SK-N-SH treated with all-trans-retinoic acid at 6 μM for 48 hours (cell line): ENCODE measurements at regions not wholly inside any gene's neighbourhood (a gene's known extent, or its start where the extent isn't known, plus 50 kb on each side); places are given as distances from the start of the nearest gene placed in this dataset.

Experiments used
- ATAC-seq: fragments of 200-7000 bp; cut with Tn5 transposase; 3 replicates; pipeline ENCODE4 v1.9.1; 2020; ENCODE audit warnings: mild to moderate bottlenecking, moderate library complexity
- ARNTL ChIP-seq: fragments of 450-650 bp; formaldehyde crosslinking; IDR thresholded peaks from 2 replicates; pipeline ENCODE4 v1.5.0; 2020; ENCODE audit warnings: low read depth, mild to moderate bottlenecking, moderate library complexity, borderline replicate concordance
- BACH2 ChIP-seq: fragments of 250-450 bp; sonication (Bioruptor Pico); IDR thresholded peaks from 2 replicates; pipeline ENCODE4 v1.9.0; 2021; ENCODE audit warnings: mild to moderate bottlenecking, borderline replicate concordance
- CSDC2 ChIP-seq: fragments of 250-450 bp; sonication (Bioruptor Pico); IDR thresholded peaks from 2 replicates; pipeline ENCODE4 v1.5.0; 2020; ENCODE audit warnings: mild to moderate bottlenecking, moderate library complexity
- CSRNP3 ChIP-seq: fragments of 250-450 bp; sonication (Bioruptor Pico); IDR thresholded peaks from 2 replicates; pipeline ENCODE4 v1.5.1; 2021; ENCODE audit warnings: mild to moderate bottlenecking, moderate library complexity
- ESRRG ChIP-seq: fragments of 250-450 bp; sonication (Bioruptor Pico); IDR thresholded peaks from 2 replicates; pipeline ENCODE4 v1.6.1; 2021; ENCODE audit warnings: mild to moderate bottlenecking
- GLIS3 ChIP-seq: fragments of 250-450 bp; sonication (Bioruptor Pico); IDR thresholded peaks from 2 replicates; pipeline ENCODE4 v1.5.0; 2020; ENCODE audit warnings: mild to moderate bottlenecking, moderate library complexity
- OSR1 ChIP-seq: fragments of 250-450 bp; sonication (Bioruptor Pico); IDR thresholded peaks from 2 replicates; pipeline ENCODE4 v1.8.0; 2022; ENCODE audit warnings: moderate library complexity, mild to moderate bottlenecking, inconsistent platforms
- PATZ1 ChIP-seq: fragments of 250-450 bp; sonication (Bioruptor Pico); IDR thresholded peaks from 2 replicates; pipeline ENCODE4 v1.8.0; 2020; ENCODE audit warnings: mild to moderate bottlenecking, moderate library complexity, borderline replicate concordance
- POU6F1 ChIP-seq: fragments of 250-450 bp; sonication (Bioruptor Pico); IDR thresholded peaks from 2 replicates; pipeline ENCODE4 v1.8.0; 2021; ENCODE audit warnings: low read depth, mild to moderate bottlenecking, moderate library complexity, borderline replicate concordance
- PPARA ChIP-seq: fragments of 250-450 bp; sonication (Bioruptor Pico); IDR thresholded peaks from 2 replicates; pipeline ENCODE4 v1.5.0; 2020; ENCODE audit warnings: mild to moderate bottlenecking, borderline replicate concordance
- RARB ChIP-seq: fragments of 250-450 bp; sonication (Bioruptor Pico); IDR thresholded peaks from 2 replicates; pipeline ENCODE4 v1.8.0; 2021; ENCODE audit warnings: mild to moderate bottlenecking, moderate library complexity
- TCF4 ChIP-seq: fragments of 250-450 bp; sonication (Bioruptor Pico); IDR thresholded peaks from 2 replicates; pipeline ENCODE4 v1.8.0; 2021; ENCODE audit warnings: mild to moderate bottlenecking, moderate library complexity, borderline replicate concordance
- TOX ChIP-seq: fragments of 250-450 bp; sonication (Bioruptor Pico); IDR thresholded peaks from 2 replicates; pipeline ENCODE4 v1.8.0; 2021; ENCODE audit warnings: mild to moderate bottlenecking, moderate library complexity, borderline replicate concordance
- TSHZ2 ChIP-seq: fragments of 250-450 bp; sonication (Bioruptor Pico); IDR thresholded peaks from 2 replicates; pipeline ENCODE4 v1.5.0; 2020; ENCODE audit warnings: mild to moderate bottlenecking, moderate library complexity
- ZC3H10 ChIP-seq: fragments of 250-450 bp; sonication (Bioruptor Pico); IDR thresholded peaks from 2 replicates; pipeline ENCODE4 v1.5.1; 2021; ENCODE audit warnings: mild to moderate bottlenecking, moderate library complexity
- ZFP3 ChIP-seq: fragments of 250-450 bp; sonication (Bioruptor Pico); IDR thresholded peaks from 2 replicates; pipeline ENCODE4 v1.5.0; 2020; ENCODE audit warnings: mild to moderate bottlenecking, moderate library complexity
- ZFP30 ChIP-seq: fragments of 450-650 bp; formaldehyde crosslinking; IDR thresholded peaks from 2 replicates; pipeline ENCODE4 v1.5.0; 2022; ENCODE audit warnings: mild to moderate bottlenecking, moderate library complexity
- ZNF565 ChIP-seq: fragments of 450-650 bp; formaldehyde crosslinking; conservative IDR thresholded peaks from 2 replicates; pipeline ENCODE4 v1.5.0; 2020; ENCODE audit warnings: low read depth, mild to moderate bottlenecking, moderate library complexity
- ZNF70 ChIP-seq: fragments of 450-650 bp; formaldehyde crosslinking; IDR thresholded peaks from 2 replicates; pipeline ENCODE4 v1.5.0; 2020; ENCODE audit warnings: mild to moderate bottlenecking, moderate library complexity
- ZNF8 ChIP-seq: fragments of 450-650 bp; formaldehyde crosslinking; IDR thresholded peaks from 2 replicates; pipeline ENCODE4 v1.5.0; 2020; ENCODE audit warnings: mild to moderate bottlenecking, moderate library complexity

GRCh38 chr10:31635415-31636065 is 293.1 kb downstream of the ARHGAP12 start:
- ATAC-seq, result no peak
- TF ChIP-seq PATZ1 (CRISPR knock-in tag), result no peak
- TF ChIP-seq ZNF565 (CRISPR knock-in tag), result no peak
- TF ChIP-seq TSHZ2 (CRISPR knock-in tag), result no peak
- no peak for TF ChIP-seq ESRRG
- no peak for TF ChIP-seq TCF4 (CRISPR knock-in tag)
- no peak for TF ChIP-seq ZFP30
- no peak for TF ChIP-seq ZNF70 (CRISPR knock-in tag)

GRCh38 chr10:31635009-31635408 is 293.6 kb downstream of the ARHGAP12 start:
- ATAC-seq, result no peak
- TF ChIP-seq CSRNP3 (CRISPR knock-in tag), result no peak
- no peak for TF ChIP-seq ZFP30
- TF ChIP-seq GLIS3 (CRISPR knock-in tag), result no peak
- no peak for TF ChIP-seq OSR1 (CRISPR knock-in tag)

GRCh38 chr10:31630861-31631567 is 297.6 kb downstream of the ARHGAP12 start:
- no peak for ATAC-seq
- TF ChIP-seq POU6F1, result no peak
- TF ChIP-seq TOX, result no peak
- no peak for TF ChIP-seq ZC3H10 (CRISPR knock-in tag)
- TF ChIP-seq ZNF565 (CRISPR knock-in tag), result no peak
- no peak for TF ChIP-seq RARB (CRISPR knock-in tag)
- TF ChIP-seq PPARA (CRISPR knock-in tag), result no peak
- no peak for TF ChIP-seq ZNF8 (CRISPR knock-in tag)

- no peak for TF ChIP-seq PATZ1 (CRISPR knock-in tag)
- no peak for TF ChIP-seq PPARA (CRISPR knock-in tag)
- TF ChIP-seq ZFP3 (CRISPR knock-in tag), result no peak
- TF ChIP-seq OSR1 (CRISPR knock-in tag), result no peak
- no peak for TF ChIP-seq CSDC2 (CRISPR knock-in tag)
- TF ChIP-seq ESRRG, result no peak
- TF ChIP-seq TOX, result no peak
- no peak for TF ChIP-seq ARNTL
- no peak for TF ChIP-seq CSRNP3 (CRISPR knock-in tag)
- TF ChIP-seq POU6F1, result no peak
- no peak for TF ChIP-seq ZC3H10 (CRISPR knock-in tag)
- no peak for TF ChIP-seq BACH2 (CRISPR knock-in tag)
- TF ChIP-seq GLIS3 (CRISPR knock-in tag), result no peak
- no peak for TF ChIP-seq ZNF8 (CRISPR knock-in tag)
- no peak for TF ChIP-seq ZNF565 (CRISPR knock-in tag)
- no peak for ATAC-seq
Measured at GRCh38 chr10:31625566-31625965, 303.1 kb downstream of the ARHGAP12 start.
